Mesendoderm (in vitro differentiated cells): ENCODE measurements at regions not wholly inside any gene's neighbourhood (a gene's known extent, or its start where the extent isn't known, plus 50 kb on each side); places are given as distances from the start of the nearest gene placed in this dataset.

Source experiments
- DNase-seq: peaks from one replicate; pipeline ENCODE4 v3.0.0; 2013
- H2AK5ac ChIP-seq: 2 replicates; pipeline ENCODE4 v1.6.1; 2013; ENCODE audit warnings: low read length, inconsistent platforms
- H2BK120ac ChIP-seq: 2 replicates; pipeline ENCODE4 v1.6.1; 2013; ENCODE audit warnings: low read depth, mild to moderate bottlenecking, low read length, moderate library complexity, mixed read lengths
- H2BK15ac ChIP-seq: replicated peaks from 2 replicates; pipeline ENCODE4 v1.6.1; 2013; ENCODE audit warnings: low read depth, mild to moderate bottlenecking, moderate library complexity
- H2BK5ac ChIP-seq: 2 replicates; pipeline ENCODE4 v1.6.1; 2013; ENCODE audit warnings: low read length, inconsistent platforms
- H3K18ac ChIP-seq: 2 replicates; pipeline ENCODE4 v1.6.1; 2013; ENCODE audit warnings: mild to moderate bottlenecking, low read length, mixed read lengths
- H3K23ac ChIP-seq: one replicate; pipeline ENCODE4 v1.6.1; 2013; ENCODE audit warnings: low read length
- H3K27ac ChIP-seq: 2 replicates; pipeline ENCODE4 v1.5.1; 2013; ENCODE audit warnings: low read depth, mild to moderate bottlenecking, inconsistent platforms, low read length, moderate library complexity
- H3K27me3 ChIP-seq: 2 replicates; pipeline ENCODE4 v1.6.1; 2013; ENCODE audit warnings: low read length, control low read depth, mild to moderate bottlenecking, inconsistent platforms; ENCODE audit not compliant: insufficient read depth, poor library complexity
- H3K36me3 ChIP-seq: 2 replicates; pipeline ENCODE4 v1.6.1; 2013; ENCODE audit warnings: low read length, inconsistent platforms; ENCODE audit not compliant: control insufficient read depth, insufficient read depth
- H3K4ac ChIP-seq: one replicate; pipeline ENCODE4 v1.6.1; 2013; ENCODE audit warnings: low read depth, mild to moderate bottlenecking, low read length, moderate library complexity
- H3K4me1 ChIP-seq: 2 replicates; pipeline ENCODE4 v1.6.1; 2013; ENCODE audit warnings: low read depth, low read length, inconsistent platforms; ENCODE audit not compliant: control insufficient read depth
- H3K4me2 ChIP-seq: 2 replicates; pipeline ENCODE4 v1.6.1; 2013; ENCODE audit warnings: low read length
- H3K4me3 ChIP-seq: 2 replicates; pipeline ENCODE4 v1.5.1; 2013; ENCODE audit warnings: mild to moderate bottlenecking, low read length
- H3K56ac ChIP-seq: one replicate; pipeline ENCODE4 v1.6.1; 2013; ENCODE audit warnings: low read length
- H3K79me1 ChIP-seq: 2 replicates; pipeline ENCODE4 v1.6.1; 2013; ENCODE audit warnings: low read length, inconsistent platforms
- H3K79me2 ChIP-seq: 2 replicates; pipeline ENCODE4 v1.6.1; 2013; ENCODE audit warnings: mild to moderate bottlenecking, low read length; ENCODE audit not compliant: control insufficient read depth, insufficient read depth
- H3K9ac ChIP-seq: 2 replicates; pipeline ENCODE4 v1.6.1; 2013; ENCODE audit warnings: low read length, inconsistent platforms
- H4K5ac ChIP-seq: one replicate; pipeline ENCODE4 v1.6.1; 2013; ENCODE audit warnings: low read length
- H4K8ac ChIP-seq: one replicate; pipeline ENCODE4 v1.6.1; 2013; ENCODE audit warnings: low read depth, mild to moderate bottlenecking, control low read depth, low read length, moderate library complexity
- WGBS: extraction: QIAGEN DNeasy Blood & Tissue Kit; methylation state at CpG from one replicate; pipeline ENCODE4 v1.1.7; 2013; ENCODE audit warnings: low lambda C conversion rate, missing lambda C conversion rate; ENCODE audit not compliant: insufficient coverage; ENCODE audit errors: extremely low coverage; 5-methylcytosine and 5-hydroxymethylcytosine counted together

- WGBS = no CpG with 5 or more reads among the region's 3 CpGs
Observed at GRCh38 chr1:221381910-221382623, 359.8 kb downstream of the DUSP10 start.

GRCh38 chr1:221392453-221392852, 349.4 kb downstream of the DUSP10 start:
- H2BK120ac ChIP-seq = no peak overlapping the region
- H3K4me1 ChIP-seq = no peaks in the 10 kb centered on the region
- no peak overlapping the region for H2BK5ac ChIP-seq
- H4K8ac ChIP-seq = no peak overlapping the region
- H3K27me3 ChIP-seq = no peaks in the 10 kb centered on the region
- no peak overlapping the region for H4K5ac ChIP-seq
- H2BK15ac ChIP-seq = no peak overlapping the region
- no peak overlapping the region for H3K4ac ChIP-seq
- whole genome bisulfite sequencing = no CpG with 5 or more reads among the region's 1 CpG
- no peak overlapping the region for H3K27ac ChIP-seq
- no peaks in the 10 kb centered on the region for H3K79me1 ChIP-seq
- H3K4me3 ChIP-seq = no peak overlapping the region
- DNase-seq = no peak
- H3K56ac ChIP-seq = no peak overlapping the region
- H3K18ac ChIP-seq = no peak overlapping the region
- no peak overlapping the region for H3K4me2 ChIP-seq
- no peak overlapping the region for H2AK5ac ChIP-seq
- no peaks in the 10 kb centered on the region for H3K36me3 ChIP-seq
- no peaks in the 10 kb centered on the region for H3K79me2 ChIP-seq
- H3K9ac ChIP-seq = no peak overlapping the region
- no peak overlapping the region for H3K23ac ChIP-seq

More at GRCh38 chr1:221381910-221382623, 359.8 kb downstream of the DUSP10 start:
- H3K4me3 ChIP-seq = no peak overlapping the region
- no peaks in the 10 kb centered on the region for H3K79me2 ChIP-seq
- H3K79me1 ChIP-seq = no peaks in the 10 kb centered on the region
- no peaks in the 10 kb centered on the region for H3K27me3 ChIP-seq
- no peak overlapping the region for H3K27ac ChIP-seq
- no peak overlapping the region for H4K5ac ChIP-seq
- H3K9ac ChIP-seq = no peak overlapping the region
- no peaks in the 10 kb centered on the region for H3K4me1 ChIP-seq
- DNase-seq = peak; percentile 65
- H3K4me2 ChIP-seq = no peak overlapping the region
- no peak overlapping the region for H2BK5ac ChIP-seq
- H2BK15ac ChIP-seq = no peak overlapping the region
- H3K56ac ChIP-seq = peak overlapping the region; percentile 22
- H2BK120ac ChIP-seq = no peak overlapping the region
- H3K4ac ChIP-seq = peak overlapping the region; percentile 72
- no peak overlapping the region for H4K8ac ChIP-seq
- H3K23ac ChIP-seq = no peak overlapping the region
- H3K36me3 ChIP-seq = no peaks in the 10 kb centered on the region
- no peak overlapping the region for H2AK5ac ChIP-seq
- no peak overlapping the region for H3K18ac ChIP-seq

GRCh38 chr1:221394011-221394544, 347.8 kb downstream of the DUSP10 start:
- Histone ChIP-seq H3K4me1 (no peaks in the 10 kb centered on the region), H3K27ac (no peak overlapping the region), H4K5ac (no peak overlapping the region), H3K4ac (no peak overlapping the region), H3K56ac (no peak overlapping the region), H3K4me2 (no peak overlapping the region), H2AK5ac (no peak overlapping the region), H3K79me1 (no peaks in the 10 kb centered on the region), H3K79me2 (no peaks in the 10 kb centered on the region), H3K27me3 (no peaks in the 10 kb centered on the region), H2BK5ac (no peak overlapping the region), H3K4me3 (no peak overlapping the region), H2BK15ac (no peak overlapping the region), H3K18ac (no peak overlapping the region), H3K36me3 (no peaks in the 10 kb centered on the region), H2BK120ac (no peak overlapping the region), H3K23ac (no peak overlapping the region), H4K8ac (no peak overlapping the region), H3K9ac (no peak overlapping the region)
- DNase-seq = no peak
- no CpG with 5 or more reads among the region's 6 CpGs for WGBS

- Histone ChIP-seq H2BK5ac (no peak overlapping the region), H3K27me3 (no peaks in the 10 kb centered on the region), H3K36me3 (no peaks in the 10 kb centered on the region), H3K56ac (no peak overlapping the region), H3K79me2 (no peaks in the 10 kb centered on the region), H3K27ac (no peak overlapping the region), H3K4ac (no peak overlapping the region), H3K79me1 (no peaks in the 10 kb centered on the region), H2BK120ac (no peak overlapping the region), H4K8ac (no peak overlapping the region), H3K9ac (no peak overlapping the region), H3K4me1 (no peaks in the 10 kb centered on the region), H3K23ac (no peak overlapping the region), H3K4me3 (no peak overlapping the region), H3K18ac (no peak overlapping the region), H2AK5ac (peak overlapping the region; percentile 6), H4K5ac (no peak overlapping the region), H2BK15ac (no peak overlapping the region), H3K4me2 (no peak overlapping the region)
- no CpG with 5 or more reads among the region's 2 CpGs for WGBS
- no peak for DNase-seq
Observed at GRCh38 chr1:221396526-221396925, 345.4 kb downstream of the DUSP10 start.

- DNase-seq = peak; percentile 62
- WGBS = no CpG with 5 or more reads among the region's 2 CpGs
- H4K8ac ChIP-seq = no peak overlapping the region
Observed at GRCh38 chr1:221397141-221397540, 344.7 kb downstream of the DUSP10 start.

GRCh38 chr1:221397606-221398005, 344.3 kb downstream of the DUSP10 start:
- Histone ChIP-seq H3K4me2 (no peak overlapping the region), H2BK5ac (no peak overlapping the region), H3K79me1 (no peaks in the 10 kb centered on the region), H3K4me1 (no peaks in the 10 kb centered on the region), H3K27me3 (no peaks in the 10 kb centered on the region), H3K18ac (no peak overlapping the region), H4K8ac (no peak overlapping the region), H3K56ac (no peak overlapping the region), H3K4ac (no peak overlapping the region), H2AK5ac (no peak overlapping the region), H3K9ac (no peak overlapping the region), H2BK120ac (no peak overlapping the region), H3K79me2 (no peaks in the 10 kb centered on the region), H4K5ac (no peak overlapping the region), H2BK15ac (no peak overlapping the region), H3K36me3 (no peaks in the 10 kb centered on the region), H3K23ac (no peak overlapping the region), H3K4me3 (no peak overlapping the region), H3K27ac (no peak overlapping the region)
- DNase-seq = no peak
- WGBS = no CpG with 5 or more reads among the region's 3 CpGs

More at GRCh38 chr1:221397141-221397540, 344.7 kb downstream of the DUSP10 start:
- H3K27ac ChIP-seq = no peak overlapping the region
- no peak overlapping the region for H3K4me3 ChIP-seq
- no peak overlapping the region for H3K4ac ChIP-seq
- no peak overlapping the region for H4K5ac ChIP-seq
- H3K79me1 ChIP-seq = no peaks in the 10 kb centered on the region
- H3K23ac ChIP-seq = no peak overlapping the region
- no peak overlapping the region for H3K56ac ChIP-seq
- no peak overlapping the region for H3K9ac ChIP-seq
- no peak overlapping the region for H2BK120ac ChIP-seq
- no peaks in the 10 kb centered on the region for H3K79me2 ChIP-seq
- H2BK5ac ChIP-seq = no peak overlapping the region
- no peak overlapping the region for H3K18ac ChIP-seq
- no peaks in the 10 kb centered on the region for H3K36me3 ChIP-seq
- no peak overlapping the region for H3K4me2 ChIP-seq
- H3K27me3 ChIP-seq = no peaks in the 10 kb centered on the region
- H3K4me1 ChIP-seq = no peaks in the 10 kb centered on the region
- H2AK5ac ChIP-seq = no peak overlapping the region
- no peak overlapping the region for H2BK15ac ChIP-seq
